ENCODE measurements at regions not wholly inside any gene's neighbourhood (a gene's known extent, or its start where the extent isn't known, plus 50 kb on each side); places are given as distances from the start of the nearest gene placed in this dataset.
"Not testable (repeated sequence)": the region's sequence is repeated elsewhere in the genome, so short reads cannot be mapped to it uniquely, and the experiment has no call there.

DNA sequence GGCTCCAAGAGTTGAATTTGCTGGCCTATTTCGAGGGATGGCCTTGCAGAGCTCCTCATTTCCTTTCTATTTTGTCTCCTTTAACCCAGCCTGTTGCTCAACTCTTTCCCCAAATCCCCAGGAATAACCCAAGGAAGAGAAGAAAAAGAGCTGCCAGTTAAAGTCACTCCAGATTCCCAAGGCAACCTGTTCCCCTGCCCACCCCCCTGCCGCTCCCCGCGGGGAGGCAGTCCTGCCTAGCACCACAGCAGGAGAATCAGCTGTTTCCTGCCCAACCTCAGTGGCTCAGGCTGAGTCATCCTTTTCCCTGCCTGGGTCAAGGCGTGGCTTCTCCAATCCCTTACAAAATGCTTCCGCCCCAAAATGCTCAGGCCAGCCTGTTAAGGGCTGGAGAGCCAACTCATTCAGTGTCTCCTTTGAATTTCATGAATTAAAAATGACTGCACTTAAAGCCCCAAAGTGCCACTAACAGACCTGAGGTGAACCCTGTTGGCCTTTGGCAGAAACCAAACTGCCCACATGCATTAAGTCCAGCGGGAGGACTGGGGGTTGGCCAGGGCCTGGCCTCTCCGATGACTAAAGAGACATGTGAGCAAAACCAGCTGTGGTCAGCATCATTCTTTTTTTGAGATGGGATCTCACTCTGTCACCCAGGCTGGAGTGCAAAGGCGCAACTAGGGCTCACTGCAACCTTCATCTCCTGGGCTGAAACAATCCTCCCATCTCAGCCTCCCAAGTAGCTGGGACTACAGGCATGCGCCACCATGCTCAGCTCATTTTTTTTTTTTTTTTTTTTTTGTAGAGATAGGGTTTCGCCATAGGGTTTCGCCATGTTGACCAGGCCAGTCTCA lies 83.2 kb upstream of the KIF5B start:
- DNase-seq: peak; percentile 31 to 72 (median 58)
- WGBS, 3 donors: 51 to 58% (median 51%) methylated on average over 12 of the region's 12 CpGs
- peaks cover 3% of the 10 kb centered on the region for H3K4me1 ChIP-seq (ENCODE audit: insufficient read depth)
- intact Hi-C loops (cut with DNase I): no loop called here
- H3K9me3 ChIP-seq: no peaks in the 10 kb centered on the region
- no peaks in the 10 kb centered on the region for H3K36me3 ChIP-seq
- no peak overlapping the region for H3K4me3 ChIP-seq
- no peaks in the 10 kb centered on the region for H3K27me3 ChIP-seq
- H3K27ac ChIP-seq: no peak overlapping the region
- TF ChIP-seq, protein P1, sequence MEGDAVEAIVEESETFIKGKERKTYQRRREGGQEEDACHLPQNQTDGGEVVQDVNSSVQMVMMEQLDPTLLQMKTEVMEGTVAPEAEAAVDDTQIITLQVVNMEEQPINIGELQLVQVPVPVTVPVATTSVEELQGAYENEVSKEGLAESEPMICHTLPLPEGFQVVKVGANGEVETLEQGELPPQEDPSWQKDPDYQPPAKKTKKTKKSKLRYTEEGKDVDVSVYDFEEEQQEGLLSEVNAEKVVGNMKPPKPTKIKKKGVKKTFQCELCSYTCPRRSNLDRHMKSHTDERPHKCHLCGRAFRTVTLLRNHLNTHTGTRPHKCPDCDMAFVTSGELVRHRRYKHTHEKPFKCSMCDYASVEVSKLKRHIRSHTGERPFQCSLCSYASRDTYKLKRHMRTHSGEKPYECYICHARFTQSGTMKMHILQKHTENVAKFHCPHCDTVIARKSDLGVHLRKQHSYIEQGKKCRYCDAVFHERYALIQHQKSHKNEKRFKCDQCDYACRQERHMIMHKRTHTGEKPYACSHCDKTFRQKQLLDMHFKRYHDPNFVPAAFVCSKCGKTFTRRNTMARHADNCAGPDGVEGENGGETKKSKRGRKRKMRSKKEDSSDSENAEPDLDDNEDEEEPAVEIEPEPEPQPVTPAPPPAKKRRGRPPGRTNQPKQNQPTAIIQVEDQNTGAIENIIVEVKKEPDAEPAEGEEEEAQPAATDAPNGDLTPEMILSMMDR (IDR thresholded peaks at IDR 0.05): no peak
- TF ChIP-seq EP300 (IDR thresholded peaks at IDR 0.05): no peak
- no peak for TF ChIP-seq POLR2A (IDR thresholded peaks at IDR 0.05)

DNA sequence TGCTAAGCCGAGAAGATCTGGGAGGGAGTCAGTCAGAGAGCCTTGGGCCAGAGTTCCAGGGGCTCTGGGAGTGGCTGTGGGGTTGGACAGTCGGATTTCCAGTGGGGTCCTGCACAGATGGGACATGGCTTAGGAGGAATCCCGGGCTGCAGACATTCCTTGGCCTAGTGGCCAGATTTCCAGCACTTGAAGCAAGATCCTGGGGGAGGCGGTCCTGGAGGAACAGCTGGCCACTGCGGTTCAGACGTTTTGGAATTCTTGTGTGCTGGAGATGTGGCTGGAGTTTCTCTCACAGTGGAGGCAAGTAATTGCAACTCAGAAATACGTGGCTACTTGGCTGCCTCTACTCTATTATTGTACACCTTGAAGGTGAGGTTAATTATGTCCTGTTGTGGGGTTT lies 80.7 kb upstream of the KIF5B start:
- H3K4me3 ChIP-seq; H3K36me3 ChIP-seq; DNase-seq; H3K27me3 ChIP-seq; H3K9me3 ChIP-seq; intact Hi-C loops (cut with DNase I); H3K4me1 ChIP-seq (ENCODE audit: insufficient read depth); H3K27ac ChIP-seq: not testable (repeated sequence)
- WGBS, 3 donors: 17 to 39% (median 27%) methylated on average over 7 of the region's 7 CpGs

DNA sequence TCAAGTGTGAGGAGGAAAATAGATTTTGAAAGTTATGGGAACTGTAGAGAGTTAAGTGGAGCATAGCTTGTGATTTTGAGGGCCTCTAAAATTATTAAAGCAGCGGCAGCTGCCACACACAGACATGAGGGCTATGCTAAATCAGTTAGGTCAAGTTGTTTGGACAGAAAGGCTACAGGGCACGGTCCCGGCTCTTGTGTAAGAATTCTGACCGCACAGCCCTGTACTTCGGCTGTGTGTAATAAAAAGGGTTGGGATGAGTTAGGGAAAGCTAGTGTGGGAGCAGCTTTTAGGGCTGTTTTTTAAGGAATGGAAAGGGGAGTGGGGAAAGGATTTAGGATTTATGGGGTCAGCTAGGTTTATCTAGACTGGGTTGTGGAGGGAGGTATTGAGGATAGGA lies 79.6 kb upstream of the KIF5B start:
- H3K4me3 ChIP-seq; H3K27ac ChIP-seq; H3K9me3 ChIP-seq; H3K36me3 ChIP-seq; intact Hi-C loops (cut with DNase I); DNase-seq; H3K27me3 ChIP-seq; H3K4me1 ChIP-seq (ENCODE audit: insufficient read depth): not testable (repeated sequence)
- WGBS, 3 donors: 88 to 95% (median 90%) methylated on average over 5 of the region's 5 CpGs

- intact Hi-C loops (cut with DNase I): no loop called here
- DNase-seq: no peak
- H3K27ac ChIP-seq: no peak overlapping the region
- TF ChIP-seq, protein P1 (IDR thresholded peaks at IDR 0.05): no peak
- TF ChIP-seq POLR2A (IDR thresholded peaks at IDR 0.05) (no peak), EP300 (IDR thresholded peaks at IDR 0.05) (no peak)
- no peaks in the 10 kb centered on the region for H3K27me3 ChIP-seq
- no peaks in the 10 kb centered on the region for H3K4me1 ChIP-seq (ENCODE audit: insufficient read depth)
- no peak overlapping the region for H3K4me3 ChIP-seq
- WGBS, 3 donors: 87 to 89% (median 87%) methylated on average over 7 of the region's 7 CpGs
- no peaks in the 10 kb centered on the region for H3K9me3 ChIP-seq
- H3K36me3 ChIP-seq: no peaks in the 10 kb centered on the region
Observed at GRCh38 chr10:32132357-32132946, 76.2 kb upstream of the KIF5B start.

DNA sequence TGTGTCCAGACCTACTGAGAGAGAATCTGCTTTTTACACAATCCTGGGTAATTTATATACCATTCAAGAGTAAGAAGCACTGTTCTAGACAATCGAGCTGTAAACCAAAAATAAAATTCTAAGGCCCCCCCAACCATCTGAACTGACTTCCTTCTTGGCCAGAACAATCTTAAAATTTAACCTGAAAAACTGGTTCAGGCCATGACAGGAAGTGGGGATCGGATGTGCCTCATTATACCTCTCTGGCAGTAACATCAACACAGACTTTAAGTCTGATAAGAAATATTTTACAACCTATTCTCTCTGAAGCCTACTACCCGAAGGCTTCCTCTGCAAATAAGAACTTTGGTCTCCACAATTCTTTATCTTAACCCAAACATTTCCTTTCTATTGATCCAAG lies 75.2 kb upstream of the KIF5B start:
- intact Hi-C loops (cut with DNase I): no loop called here

More for the DNA sequence above, 75.2 kb upstream of the KIF5B start:
- Histone ChIP-seq H3K36me3 (no peaks in the 10 kb centered on the region), H3K27me3 (no peaks in the 10 kb centered on the region), H3K4me3 (no peak overlapping the region), H3K9me3 (no peaks in the 10 kb centered on the region), H3K4me1 (ENCODE audit: insufficient read depth) (no peaks in the 10 kb centered on the region), H3K27ac (no peak overlapping the region)
- TF ChIP-seq, protein P1 (IDR thresholded peaks at IDR 0.05): no peak
- TF ChIP-seq EP300 (IDR thresholded peaks at IDR 0.05) (no peak), POLR2A (IDR thresholded peaks at IDR 0.05) (no peak)
- no peak for DNase-seq
- WGBS, 3 donors: 70 to 83% (median 73%) methylated on average over 3 of the region's 3 CpGs

Data from ovary (tissue), 7 donors.